Fibroblast of villous mesenchyme (primary cell): ENCODE measurements at regions not wholly inside any gene's neighbourhood (a gene's known extent, or its start where the extent isn't known, plus 50 kb on each side); places are given as distances from the start of the nearest gene placed in this dataset.

Experiments used
- DNase-seq: peaks from one replicate; pipeline ENCODE4 v3.0.0-alpha.2; 2010; ENCODE audit warnings: low read depth
- H3K4me3 ChIP-seq: 2 replicates; pipeline ENCODE4 v1.5.1; 2011; ENCODE audit warnings: low read depth, mild to moderate bottlenecking, low read length
- TF ChIP-seq, protein P1 (sequence below): IDR thresholded peaks from 2 replicates; pipeline ENCODE4 v1.5.1; 2012; ENCODE audit warnings: low read depth, mild to moderate bottlenecking, low read length; ENCODE audit not compliant: insufficient read depth

DNA sequence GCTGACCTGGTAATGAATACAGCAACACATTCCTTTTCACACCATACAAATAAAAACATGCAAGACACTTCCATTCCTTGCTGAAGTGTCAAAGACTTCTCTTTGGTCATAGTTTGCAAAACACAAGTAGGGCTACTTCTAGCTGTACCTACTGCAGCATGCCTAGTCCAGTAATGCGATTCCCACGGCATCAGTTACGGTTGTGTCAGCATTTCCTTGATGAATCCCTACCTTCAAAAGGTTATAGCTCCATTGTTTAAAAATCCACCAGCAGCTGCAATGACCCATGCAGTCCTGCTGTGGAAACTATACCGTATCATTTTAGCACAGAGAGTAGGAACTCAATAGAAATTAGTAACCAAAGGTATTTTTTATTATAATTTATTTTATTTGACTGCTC, 1371.5 kb downstream of the EPHA7 start:
- TF ChIP-seq, protein P1, sequence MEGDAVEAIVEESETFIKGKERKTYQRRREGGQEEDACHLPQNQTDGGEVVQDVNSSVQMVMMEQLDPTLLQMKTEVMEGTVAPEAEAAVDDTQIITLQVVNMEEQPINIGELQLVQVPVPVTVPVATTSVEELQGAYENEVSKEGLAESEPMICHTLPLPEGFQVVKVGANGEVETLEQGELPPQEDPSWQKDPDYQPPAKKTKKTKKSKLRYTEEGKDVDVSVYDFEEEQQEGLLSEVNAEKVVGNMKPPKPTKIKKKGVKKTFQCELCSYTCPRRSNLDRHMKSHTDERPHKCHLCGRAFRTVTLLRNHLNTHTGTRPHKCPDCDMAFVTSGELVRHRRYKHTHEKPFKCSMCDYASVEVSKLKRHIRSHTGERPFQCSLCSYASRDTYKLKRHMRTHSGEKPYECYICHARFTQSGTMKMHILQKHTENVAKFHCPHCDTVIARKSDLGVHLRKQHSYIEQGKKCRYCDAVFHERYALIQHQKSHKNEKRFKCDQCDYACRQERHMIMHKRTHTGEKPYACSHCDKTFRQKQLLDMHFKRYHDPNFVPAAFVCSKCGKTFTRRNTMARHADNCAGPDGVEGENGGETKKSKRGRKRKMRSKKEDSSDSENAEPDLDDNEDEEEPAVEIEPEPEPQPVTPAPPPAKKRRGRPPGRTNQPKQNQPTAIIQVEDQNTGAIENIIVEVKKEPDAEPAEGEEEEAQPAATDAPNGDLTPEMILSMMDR = no peak
- DNase-seq = no peak
- H3K4me3 ChIP-seq = no peak overlapping the region

DNA sequence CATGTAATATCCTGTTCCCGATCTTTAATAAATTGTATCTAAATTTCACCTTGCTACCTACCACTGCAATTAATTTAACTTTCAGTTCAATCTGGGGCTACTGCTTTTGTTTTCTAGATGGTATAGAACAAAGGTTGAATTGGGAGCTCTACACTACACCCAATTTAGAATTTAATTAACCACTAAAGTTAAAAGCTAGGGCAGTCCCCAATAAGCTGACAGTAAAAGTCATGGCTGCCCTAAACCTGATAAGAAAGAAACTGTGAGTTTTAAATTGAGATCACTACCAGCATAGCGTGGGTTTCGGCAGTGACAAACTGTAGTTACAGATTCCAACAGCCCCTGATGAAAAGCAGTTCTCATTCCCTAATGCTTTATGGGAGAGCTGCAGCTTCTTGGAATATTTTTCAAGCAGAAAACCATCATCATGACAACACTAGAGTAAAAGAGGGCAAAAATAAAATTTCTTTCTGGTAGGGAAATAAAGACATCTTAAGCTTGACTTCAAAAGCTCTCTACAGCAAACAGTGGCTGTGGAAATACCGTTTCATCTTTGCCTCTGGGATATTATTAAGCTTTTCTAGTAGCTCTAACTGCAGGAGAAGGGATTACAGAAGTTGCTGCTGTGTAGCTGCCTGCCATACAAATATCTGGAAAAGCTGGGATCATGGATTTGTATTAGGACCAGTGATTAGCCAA, 1372.1 kb downstream of the EPHA7 start:
- TF ChIP-seq, protein P1 = no peak
- no peak for DNase-seq
- no peak overlapping the region for H3K4me3 ChIP-seq

DNA sequence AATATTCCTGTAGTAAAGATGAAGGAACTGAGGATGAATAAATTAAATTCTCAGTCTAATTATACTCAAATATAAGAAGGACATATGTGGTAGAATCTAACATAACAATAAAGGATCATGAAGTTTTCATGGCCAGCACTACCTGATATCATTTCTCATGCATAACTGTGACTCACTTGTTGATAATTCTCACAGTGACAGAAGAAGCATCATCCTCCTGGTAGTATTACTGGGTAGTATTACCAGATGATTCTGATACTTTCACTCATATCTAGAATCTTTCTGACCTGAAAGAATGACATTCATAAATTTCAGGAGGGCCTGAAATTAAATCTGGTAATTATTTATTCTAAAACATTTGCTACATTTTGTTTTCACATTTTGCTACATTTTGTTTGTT, 1375.0 kb downstream of the EPHA7 start:
- H3K4me3 ChIP-seq = no peak overlapping the region
- no peak for DNase-seq
- TF ChIP-seq, protein P1 = no peak

DNA sequence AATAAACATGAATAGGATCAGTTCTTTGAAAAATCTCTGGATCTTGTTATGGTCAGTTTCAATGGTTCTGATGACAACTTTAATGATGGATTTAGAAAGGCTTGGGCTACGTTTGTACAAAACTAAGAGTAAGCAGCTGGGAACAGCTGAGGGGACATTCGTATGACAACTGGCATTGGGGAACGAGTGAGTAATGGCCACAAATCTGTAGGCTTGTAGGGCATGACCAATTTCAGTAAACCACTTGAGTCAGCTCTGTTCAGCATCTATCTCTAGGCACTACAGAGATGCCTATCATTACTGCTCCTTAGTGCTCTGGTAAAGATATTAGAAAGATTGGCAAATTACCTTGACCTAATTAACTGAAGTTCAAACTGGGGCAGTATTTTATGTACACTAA, 1375.6 kb downstream of the EPHA7 start:
- H3K4me3 ChIP-seq = no peak overlapping the region
- no peak for DNase-seq
- TF ChIP-seq, protein P1 = no peak

DNA sequence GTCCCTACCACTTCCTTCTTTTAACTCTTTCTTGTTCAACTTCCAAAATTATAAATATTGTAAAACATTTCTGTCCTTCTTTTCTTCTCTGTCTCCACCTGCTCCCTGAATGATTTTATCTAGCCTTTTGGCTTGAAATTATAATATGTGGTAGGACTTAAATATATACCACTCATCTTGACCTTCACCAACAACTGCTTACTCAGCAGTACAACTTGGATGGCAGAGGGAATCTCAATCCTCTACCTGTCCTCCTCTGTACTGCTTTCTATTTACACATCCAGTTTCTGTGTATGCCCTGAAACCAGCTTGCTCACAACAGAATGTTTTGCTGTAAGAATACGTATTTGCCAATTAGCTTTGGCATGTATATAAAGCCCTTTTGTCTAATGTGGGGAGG, 1392.5 kb downstream of the EPHA7 start:
- TF ChIP-seq, protein P1 = no peak
- no peak for DNase-seq
- H3K4me3 ChIP-seq = no peak overlapping the region

DNA sequence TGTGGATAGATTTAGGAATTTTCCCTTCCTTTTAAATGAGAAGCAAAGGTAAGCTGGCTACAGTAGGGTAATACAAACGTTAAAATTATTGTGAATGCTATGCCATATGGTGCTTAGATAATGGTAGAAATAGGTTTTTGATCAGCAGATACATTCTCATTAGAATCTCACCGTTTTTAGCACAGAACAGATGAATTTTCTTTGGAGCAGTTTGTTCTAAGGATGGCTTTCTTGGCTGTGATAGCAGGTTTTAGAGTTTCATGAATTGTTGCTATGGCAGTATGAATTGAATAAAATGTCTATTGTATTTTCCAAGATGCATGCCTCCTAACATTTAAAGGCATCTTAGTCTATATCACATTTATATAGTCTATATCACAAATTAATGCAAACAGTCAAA, 1394.5 kb downstream of the EPHA7 start:
- DNase-seq = no peak
- no peak overlapping the region for H3K4me3 ChIP-seq
- TF ChIP-seq, protein P1 = no peak

DNA sequence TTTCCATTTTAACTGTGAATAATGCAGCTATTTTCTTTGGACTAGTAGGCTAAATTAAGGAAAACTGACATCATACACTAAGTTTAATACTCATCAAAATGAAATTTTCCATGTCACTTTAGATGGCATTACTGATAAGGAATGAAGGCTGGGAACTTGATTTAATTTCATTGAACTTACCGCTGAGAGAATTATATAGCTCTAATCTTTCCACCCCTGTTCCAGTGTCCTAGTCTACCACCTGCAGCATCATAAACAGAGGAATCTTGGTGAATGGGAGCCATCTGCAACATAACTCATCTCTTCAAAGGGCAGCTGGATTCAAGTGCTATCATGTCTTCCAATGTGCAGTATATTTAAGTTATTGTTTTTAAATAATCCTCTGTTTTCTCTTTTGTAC, 1395.2 kb downstream of the EPHA7 start:
- no peak overlapping the region for H3K4me3 ChIP-seq
- DNase-seq = no peak
- TF ChIP-seq, protein P1 = no peak
